ENCODE measurements at regions not wholly inside any gene's neighbourhood (a gene's known extent, or its start where the extent isn't known, plus 50 kb on each side); places are given as distances from the start of the nearest gene placed in this dataset.

DNA sequence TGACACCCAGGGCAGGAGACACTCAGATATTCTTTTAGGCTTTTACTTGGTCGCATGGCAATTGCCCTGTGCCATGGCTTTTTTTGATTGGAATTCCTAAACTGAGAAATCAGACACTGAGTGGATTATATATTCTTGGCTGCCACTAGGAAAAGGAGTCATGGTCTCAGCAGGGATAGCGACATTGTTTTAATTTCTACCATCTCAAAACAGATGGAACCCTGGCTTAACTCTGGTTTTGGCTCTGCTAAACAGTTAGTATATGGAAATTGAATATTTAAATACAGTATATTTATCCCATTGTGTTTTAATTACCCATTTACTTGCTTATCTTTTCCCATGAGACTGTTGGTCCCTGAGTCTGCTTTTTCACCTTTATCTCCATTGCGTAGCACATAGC, 84.0 kb downstream of the DACT1 start:
- no peak for ATAC-seq
- TF ChIP-seq ZFP30 (CRISPR knock-in tag; IDR thresholded peaks at IDR 0.05), result no peak
- no peak for TF ChIP-seq PPARA (CRISPR knock-in tag; IDR thresholded peaks at IDR 0.05; ENCODE audit: borderline replicate concordance)
- TF ChIP-seq ZNF565 (CRISPR knock-in tag; conservative IDR thresholded peaks at IDR 0.05; ENCODE audit: low read depth), result no peak
- TF ChIP-seq, protein P1, sequence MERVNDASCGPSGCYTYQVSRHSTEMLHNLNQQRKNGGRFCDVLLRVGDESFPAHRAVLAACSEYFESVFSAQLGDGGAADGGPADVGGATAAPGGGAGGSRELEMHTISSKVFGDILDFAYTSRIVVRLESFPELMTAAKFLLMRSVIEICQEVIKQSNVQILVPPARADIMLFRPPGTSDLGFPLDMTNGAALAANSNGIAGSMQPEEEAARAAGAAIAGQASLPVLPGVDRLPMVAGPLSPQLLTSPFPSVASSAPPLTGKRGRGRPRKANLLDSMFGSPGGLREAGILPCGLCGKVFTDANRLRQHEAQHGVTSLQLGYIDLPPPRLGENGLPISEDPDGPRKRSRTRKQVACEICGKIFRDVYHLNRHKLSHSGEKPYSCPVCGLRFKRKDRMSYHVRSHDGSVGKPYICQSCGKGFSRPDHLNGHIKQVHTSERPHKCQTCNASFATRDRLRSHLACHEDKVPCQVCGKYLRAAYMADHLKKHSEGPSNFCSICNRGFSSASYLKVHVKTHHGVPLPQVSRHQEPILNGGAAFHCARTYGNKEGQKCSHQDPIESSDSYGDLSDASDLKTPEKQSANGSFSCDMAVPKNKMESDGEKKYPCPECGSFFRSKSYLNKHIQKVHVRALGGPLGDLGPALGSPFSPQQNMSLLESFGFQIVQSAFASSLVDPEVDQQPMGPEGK (CRISPR knock-in tag; IDR thresholded peaks at IDR 0.05; ENCODE audit: borderline replicate concordance), result no peak
- no peak for TF ChIP-seq SNAI2 (CRISPR knock-in tag; IDR thresholded peaks at IDR 0.05)
- no peak for TF ChIP-seq ZNF8 (CRISPR knock-in tag; IDR thresholded peaks at IDR 0.05)
- TF ChIP-seq ZFP3 (CRISPR knock-in tag; IDR thresholded peaks at IDR 0.05), result no peak
- TF ChIP-seq TCF4 (CRISPR knock-in tag; IDR thresholded peaks at IDR 0.05; ENCODE audit: borderline replicate concordance), result no peak
- TF ChIP-seq, protein P2, sequence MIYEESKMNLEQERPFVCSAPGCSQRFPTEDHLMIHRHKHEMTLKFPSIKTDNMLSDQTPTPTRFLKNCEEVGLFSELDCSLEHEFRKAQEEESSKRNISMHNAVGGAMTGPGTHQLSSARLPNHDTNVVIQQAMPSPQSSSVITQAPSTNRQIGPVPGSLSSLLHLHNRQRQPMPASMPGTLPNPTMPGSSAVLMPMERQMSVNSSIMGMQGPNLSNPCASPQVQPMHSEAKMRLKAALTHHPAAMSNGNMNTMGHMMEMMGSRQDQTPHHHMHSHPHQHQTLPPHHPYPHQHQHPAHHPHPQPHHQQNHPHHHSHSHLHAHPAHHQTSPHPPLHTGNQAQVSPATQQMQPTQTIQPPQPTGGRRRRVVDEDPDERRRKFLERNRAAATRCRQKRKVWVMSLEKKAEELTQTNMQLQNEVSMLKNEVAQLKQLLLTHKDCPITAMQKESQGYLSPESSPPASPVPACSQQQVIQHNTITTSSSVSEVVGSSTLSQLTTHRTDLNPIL (CRISPR knock-in tag; IDR thresholded peaks at IDR 0.05; ENCODE audit: low read depth), result no peak
- no peak for TF ChIP-seq TOX (CRISPR knock-in tag; IDR thresholded peaks at IDR 0.05; ENCODE audit: borderline replicate concordance)
- TF ChIP-seq OSR1 (CRISPR knock-in tag; IDR thresholded peaks at IDR 0.05), result no peak
- no peak for TF ChIP-seq RARB (CRISPR knock-in tag; IDR thresholded peaks at IDR 0.05)
- no peak for TF ChIP-seq CSDC2 (CRISPR knock-in tag; IDR thresholded peaks at IDR 0.05)
- no peak for TF ChIP-seq ISL1 (CRISPR knock-in tag; IDR thresholded peaks at IDR 0.05)
- TF ChIP-seq, protein P3, sequence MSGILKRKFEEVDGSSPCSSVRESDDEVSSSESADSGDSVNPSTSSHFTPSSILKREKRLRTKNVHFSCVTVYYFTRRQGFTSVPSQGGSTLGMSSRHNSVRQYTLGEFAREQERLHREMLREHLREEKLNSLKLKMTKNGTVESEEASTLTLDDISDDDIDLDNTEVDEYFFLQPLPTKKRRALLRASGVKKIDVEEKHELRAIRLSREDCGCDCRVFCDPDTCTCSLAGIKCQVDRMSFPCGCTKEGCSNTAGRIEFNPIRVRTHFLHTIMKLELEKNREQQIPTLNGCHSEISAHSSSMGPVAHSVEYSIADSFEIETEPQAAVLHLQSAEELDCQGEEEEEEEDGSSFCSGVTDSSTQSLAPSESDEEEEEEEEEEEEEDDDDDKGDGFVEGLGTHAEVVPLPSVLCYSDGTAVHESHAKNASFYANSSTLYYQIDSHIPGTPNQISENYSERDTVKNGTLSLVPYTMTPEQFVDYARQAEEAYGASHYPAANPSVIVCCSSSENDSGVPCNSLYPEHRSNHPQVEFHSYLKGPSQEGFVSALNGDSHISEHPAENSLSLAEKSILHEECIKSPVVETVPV (CRISPR knock-in tag; IDR thresholded peaks at IDR 0.05), result no peak
- TF ChIP-seq GLIS3 (CRISPR knock-in tag; IDR thresholded peaks at IDR 0.05), result no peak
- no peak for TF ChIP-seq BACH2 (CRISPR knock-in tag; IDR thresholded peaks at IDR 0.05; ENCODE audit: borderline replicate concordance)
- TF ChIP-seq ARNTL (CRISPR knock-in tag; IDR thresholded peaks at IDR 0.05; ENCODE audit: borderline replicate concordance, low read depth), result no peak
- TF ChIP-seq ZNF70 (CRISPR knock-in tag; IDR thresholded peaks at IDR 0.05), result no peak
- TF ChIP-seq, protein P4, sequence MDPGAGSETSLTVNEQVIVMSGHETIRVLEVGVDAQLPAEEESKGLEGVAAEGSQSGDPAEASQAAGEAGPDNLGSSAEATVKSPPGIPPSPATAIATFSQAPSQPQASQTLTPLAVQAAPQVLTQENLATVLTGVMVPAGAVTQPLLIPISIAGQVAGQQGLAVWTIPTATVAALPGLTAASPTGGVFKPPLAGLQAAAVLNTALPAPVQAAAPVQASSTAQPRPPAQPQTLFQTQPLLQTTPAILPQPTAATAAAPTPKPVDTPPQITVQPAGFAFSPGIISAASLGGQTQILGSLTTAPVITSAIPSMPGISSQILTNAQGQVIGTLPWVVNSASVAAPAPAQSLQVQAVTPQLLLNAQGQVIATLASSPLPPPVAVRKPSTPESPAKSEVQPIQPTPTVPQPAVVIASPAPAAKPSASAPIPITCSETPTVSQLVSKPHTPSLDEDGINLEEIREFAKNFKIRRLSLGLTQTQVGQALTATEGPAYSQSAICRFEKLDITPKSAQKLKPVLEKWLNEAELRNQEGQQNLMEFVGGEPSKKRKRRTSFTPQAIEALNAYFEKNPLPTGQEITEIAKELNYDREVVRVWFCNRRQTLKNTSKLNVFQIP (CRISPR knock-in tag; IDR thresholded peaks at IDR 0.05; ENCODE audit: borderline replicate concordance, low read depth), result no peak

DNA sequence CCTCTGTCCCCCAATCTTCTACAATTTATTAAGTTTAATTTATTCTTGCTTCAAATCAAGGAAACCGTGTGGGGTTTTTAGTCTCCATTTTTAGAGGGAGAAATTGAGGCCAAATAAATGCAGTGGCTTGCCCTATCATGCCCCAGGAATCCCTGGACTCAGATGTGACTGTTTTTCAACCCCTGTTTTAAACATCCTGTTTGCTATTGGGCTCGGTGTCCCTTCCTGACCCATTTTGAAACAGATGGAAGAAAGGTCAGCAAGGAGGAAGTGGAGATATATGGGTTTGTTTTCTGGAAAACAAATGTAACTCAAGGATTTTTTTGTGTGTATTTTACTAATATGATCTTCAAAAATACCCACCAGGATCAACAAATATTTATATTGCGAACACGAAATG, 84.7 kb downstream of the DACT1 start:
- TF ChIP-seq GLIS3 (CRISPR knock-in tag; IDR thresholded peaks at IDR 0.05), result no peak
- no peak for TF ChIP-seq SNAI2 (CRISPR knock-in tag; IDR thresholded peaks at IDR 0.05)
- TF ChIP-seq ARNTL (CRISPR knock-in tag; IDR thresholded peaks at IDR 0.05; ENCODE audit: borderline replicate concordance, low read depth), result no peak
- no peak for TF ChIP-seq ZC3H10 (CRISPR knock-in tag; IDR thresholded peaks at IDR 0.05)
- TF ChIP-seq, protein P2 (CRISPR knock-in tag; IDR thresholded peaks at IDR 0.05; ENCODE audit: low read depth), result no peak
- TF ChIP-seq ISL1 (CRISPR knock-in tag; IDR thresholded peaks at IDR 0.05), result no peak
- TF ChIP-seq, protein P1 (CRISPR knock-in tag; IDR thresholded peaks at IDR 0.05; ENCODE audit: borderline replicate concordance), result no peak
- TF ChIP-seq, protein P3 (CRISPR knock-in tag; IDR thresholded peaks at IDR 0.05), result no peak
- no peak for TF ChIP-seq OSR1 (CRISPR knock-in tag; IDR thresholded peaks at IDR 0.05)
- TF ChIP-seq TCF4 (CRISPR knock-in tag; IDR thresholded peaks at IDR 0.05; ENCODE audit: borderline replicate concordance), result no peak
- no peak for TF ChIP-seq ZNF70 (CRISPR knock-in tag; IDR thresholded peaks at IDR 0.05)
- TF ChIP-seq, protein P4 (CRISPR knock-in tag; IDR thresholded peaks at IDR 0.05; ENCODE audit: borderline replicate concordance, low read depth), result no peak
- no peak for TF ChIP-seq ZNF8 (CRISPR knock-in tag; IDR thresholded peaks at IDR 0.05)
- TF ChIP-seq ESRRG (CRISPR knock-in tag; IDR thresholded peaks at IDR 0.05), result no peak
- TF ChIP-seq BACH2 (CRISPR knock-in tag; IDR thresholded peaks at IDR 0.05; ENCODE audit: borderline replicate concordance), result no peak

More for the DNA sequence above, 84.7 kb downstream of the DACT1 start:
- ATAC-seq, result no peak
